GM18502 (cell line): ENCODE measurements at regions not wholly inside any gene's neighbourhood (a gene's known extent, or its start where the extent isn't known, plus 50 kb on each side); places are given as distances from the start of the nearest gene placed in this dataset.

Experiments
- ATAC-seq: cut with Tn5 transposase; IDR thresholded peaks from one replicate; pipeline ENCODE4 v1.9.1; 2021; ENCODE audit warnings: mild to moderate bottlenecking; ENCODE audit not compliant: unreplicated experiment, poor library complexity

GRCh38 chr18:41021089-41021488 lies 933.9 kb upstream of the PIK3C3 start:
- no peak for ATAC-seq

- ATAC-seq = no peak
Observed at GRCh38 chr18:41012194-41012593, 942.8 kb upstream of the PIK3C3 start.

DNA sequence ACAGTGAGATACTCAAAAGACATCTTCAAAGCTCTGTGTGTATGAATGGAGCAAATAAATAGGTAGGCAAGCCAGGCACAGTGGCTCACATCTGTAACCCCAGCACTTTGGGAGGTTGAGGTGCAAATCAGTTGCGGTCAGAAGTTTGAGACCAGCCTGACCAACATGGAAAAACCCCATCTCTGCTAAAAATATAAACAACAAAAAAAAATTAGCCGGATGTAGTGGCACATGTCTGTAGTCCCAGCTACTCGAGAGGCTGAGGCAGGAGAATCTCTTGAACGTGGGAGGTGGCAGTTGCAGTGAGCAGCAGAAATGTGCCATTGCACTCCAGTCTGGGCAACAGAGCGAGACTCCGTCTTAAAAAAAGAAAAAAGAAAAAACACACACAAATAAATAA lies 945.1 kb upstream of the PIK3C3 start:
- no peak for ATAC-seq

- no peak for ATAC-seq
Observed at GRCh38 chr18:41004324-41004723, 950.7 kb upstream of the PIK3C3 start.

GRCh38 chr18:40995529-40995928 lies 959.5 kb upstream of the PIK3C3 start:
- no peak for ATAC-seq

- no peak for ATAC-seq
Observed at GRCh38 chr18:40993363-40993762, 961.7 kb upstream of the PIK3C3 start.

DNA sequence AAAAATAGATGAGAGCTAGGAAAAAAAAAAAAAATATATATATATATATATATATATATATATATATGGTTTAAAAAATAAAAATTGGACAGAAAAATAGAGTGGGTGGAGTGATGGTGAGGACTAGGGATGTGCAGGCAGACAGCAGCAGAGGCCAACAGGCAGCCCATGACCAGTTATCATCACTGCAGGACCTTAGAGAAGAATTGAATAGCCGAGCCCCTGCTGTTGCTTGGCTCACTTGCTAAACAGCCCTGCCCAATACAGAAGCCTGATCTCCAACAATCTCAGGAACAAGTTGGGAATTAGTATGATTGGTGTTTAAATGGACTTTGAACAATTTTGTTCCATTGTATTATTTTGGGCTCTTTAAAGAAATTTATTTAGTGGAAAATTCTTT lies 967.5 kb upstream of the PIK3C3 start:
- no peak for ATAC-seq

DNA sequence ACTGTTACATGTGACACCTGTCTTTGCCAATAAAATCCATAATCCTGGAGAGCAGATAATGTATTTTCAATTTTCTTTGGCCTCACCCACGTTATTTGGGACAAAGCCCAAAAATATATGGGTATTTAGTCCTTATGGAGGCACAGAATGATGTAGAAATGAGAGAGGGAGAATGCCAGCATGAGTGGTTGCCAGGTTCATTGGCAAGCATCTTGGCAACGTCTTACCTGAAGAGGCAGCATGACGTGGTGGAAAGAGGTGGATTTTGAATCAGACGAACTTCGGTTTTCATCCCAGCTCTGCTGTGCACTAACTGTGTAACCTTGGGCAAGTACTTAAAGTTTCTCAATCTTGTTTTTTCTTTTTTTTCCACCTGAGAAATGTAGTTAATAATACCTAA lies 969.6 kb upstream of the PIK3C3 start:
- ATAC-seq = no peak

GRCh38 chr18:40984856-40985255 lies 970.2 kb upstream of the PIK3C3 start:
- ATAC-seq = no peak

GRCh38 chr18:40983835-40984234 lies 971.2 kb upstream of the PIK3C3 start:
- ATAC-seq = no peak

GRCh38 chr18:40980171-40980570 lies 974.9 kb upstream of the PIK3C3 start:
- no peak for ATAC-seq

- ATAC-seq = no peak
Observed at GRCh38 chr18:40976050-40976449, 979.0 kb upstream of the PIK3C3 start.

- ATAC-seq = no peak
Observed at GRCh38 chr18:40974448-40974847, 980.6 kb upstream of the PIK3C3 start.

GRCh38 chr18:40962784-40963183 lies 992.2 kb upstream of the PIK3C3 start:
- no peak for ATAC-seq

- no peak for ATAC-seq
Observed at GRCh38 chr18:40957533-40958070, 997.4 kb upstream of the PIK3C3 start.

- no peak for ATAC-seq
Observed at GRCh38 chr18:40956213-40956612, 998.8 kb upstream of the PIK3C3 start.

- ATAC-seq = no peak
Observed at GRCh38 chr18:40955351-40955750, 999.7 kb upstream of the PIK3C3 start.

GRCh38 chr18:40949114-40949950 lies 1005.7 kb upstream of the PIK3C3 start:
- no peak for ATAC-seq

GRCh38 chr18:40944576-40944975 lies 1010.5 kb upstream of the PIK3C3 start:
- no peak for ATAC-seq

DNA sequence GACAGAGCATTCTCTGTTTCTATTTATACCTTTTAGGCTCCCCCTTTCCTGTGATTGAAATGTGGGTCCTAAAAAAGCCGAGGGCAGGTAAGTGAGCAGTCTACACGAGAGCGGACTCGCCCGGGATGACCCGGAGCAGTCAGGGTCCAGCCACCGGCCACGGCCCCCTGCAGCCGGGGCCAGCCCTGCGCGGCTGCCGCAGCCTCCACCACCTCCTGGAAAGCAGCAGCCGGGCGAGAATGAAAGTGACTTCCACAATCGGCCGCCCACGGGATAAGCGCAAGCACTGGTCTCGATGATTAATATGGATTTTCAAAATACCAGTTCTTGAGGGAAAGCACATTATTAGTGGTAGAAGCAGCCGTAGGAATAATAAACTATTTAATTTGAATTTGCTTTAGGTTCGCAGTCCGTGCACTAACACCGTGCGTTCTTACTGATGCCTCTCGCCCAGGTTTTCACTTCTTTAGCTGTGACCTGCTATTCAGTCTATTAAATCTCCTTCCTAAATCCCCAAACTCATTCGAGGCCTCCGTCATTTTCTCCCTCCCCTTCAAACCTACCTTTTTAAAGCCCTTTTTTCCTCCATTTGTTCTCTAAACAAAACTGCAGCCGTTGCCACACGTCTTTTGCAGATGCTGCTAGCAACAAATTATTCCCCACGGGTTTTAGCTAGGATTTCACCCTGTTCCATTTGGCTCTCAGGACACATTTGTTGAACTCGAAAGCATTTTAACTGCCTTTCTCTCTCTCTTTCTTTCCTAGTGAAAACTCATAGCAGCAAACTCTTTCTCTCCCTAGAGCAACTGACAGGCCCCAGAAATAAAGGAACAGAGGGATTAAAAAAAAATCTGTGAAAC lies 1015.1 kb upstream of the PIK3C3 start:
- no peak for ATAC-seq

- no peak for ATAC-seq
Observed at GRCh38 chr18:40938615-40939014, 1016.4 kb upstream of the PIK3C3 start.
